Activated CD8-positive, alpha-beta memory T cell treated with anti-CD3 and anti-CD28 coated beads, Interleukin-2, amount 10 ng/mL, durations not matched to agents 7 days and 5 days (primary cell): ENCODE measurements at regions not wholly inside any gene's neighbourhood (a gene's known extent, or its start where the extent isn't known, plus 50 kb on each side); places are given as distances from the start of the nearest gene placed in this dataset.

Experiments
- ATAC-seq: fragments of 150-1000 bp; cut with Tn5 transposase; one replicate; pipeline ENCODE4 v1.10.0; 2021; ENCODE audit warnings: moderate library complexity
- CTCF ChIA-PET: fragments of 350-600 bp; sonication (Branson Sonifier 250); formaldehyde crosslinking; loops from one replicate; lab custom pipeline; 2021; ENCODE audit warnings: antibody characterized with exemption; lab: Charles Lee
- DNase-seq: peaks from one replicate; pipeline ENCODE4 v3.0.0-alpha.2; 2020
- H3K27ac Mint-ChIP-seq: one replicate; pipeline ENCODE4 v1.8.0; 2021; ENCODE audit warnings: mild to moderate bottlenecking, mixed read lengths
- H3K27me3 Mint-ChIP-seq: one replicate; pipeline ENCODE4 v1.8.0; 2021; ENCODE audit warnings: mixed read lengths
- H3K36me3 Mint-ChIP-seq: one replicate; pipeline ENCODE4 v1.8.0; 2021; ENCODE audit warnings: mild to moderate bottlenecking, mixed read lengths
- H3K4me1 Mint-ChIP-seq: one replicate; pipeline ENCODE4 v1.8.0; 2021; ENCODE audit warnings: mixed read lengths
- H3K4me3 Mint-ChIP-seq: one replicate; pipeline ENCODE4 v1.8.0; 2021; ENCODE audit warnings: mild to moderate bottlenecking, moderate library complexity, mixed read lengths
- H3K9me3 Mint-ChIP-seq: one replicate; pipeline ENCODE4 v1.8.0; 2022; ENCODE audit warnings: low read depth, mixed read lengths

DNA sequence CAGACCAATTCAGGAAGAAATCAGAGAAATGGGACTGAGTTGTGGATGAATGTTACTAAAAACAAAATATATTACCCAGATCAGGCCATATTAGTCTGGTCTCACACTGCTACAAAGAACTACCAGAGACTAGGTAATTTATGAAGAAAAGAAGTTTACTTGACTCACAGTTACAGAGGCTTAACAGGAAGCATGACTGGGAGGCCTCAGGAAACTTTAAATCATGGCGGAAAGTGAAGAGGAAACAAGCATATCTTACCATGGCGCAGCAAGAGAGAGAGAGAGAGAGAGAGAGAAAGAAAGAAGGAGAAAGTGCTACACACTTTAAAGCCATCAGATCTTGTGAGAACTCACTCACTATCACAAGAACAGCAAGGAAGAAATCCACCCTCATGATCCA lies 636.8 kb upstream of the GRM3 start:
- CTCF ChIA-PET = no interaction called here
- Mint-ChIP-seq H3K27ac (no peak overlapping the region), H3K4me3 (no peak overlapping the region), H3K27me3 (no peaks in the 10 kb centered on the region), H3K4me1 (no peaks in the 10 kb centered on the region), H3K9me3 (peaks cover 15% of the 10 kb centered on the region), H3K36me3 (no peaks in the 10 kb centered on the region)
- ATAC-seq (no peak), DNase-seq (no peak)

GRCh38 chr7:86002858-86003257 lies 640.9 kb upstream of the GRM3 start:
- H3K27me3 Mint-ChIP-seq = no peaks in the 10 kb centered on the region
- peaks cover 19% of the 10 kb centered on the region for H3K9me3 Mint-ChIP-seq
- H3K27ac Mint-ChIP-seq = no peak overlapping the region
- no peak overlapping the region for H3K4me3 Mint-ChIP-seq
- ATAC-seq (no peak), DNase-seq (no peak)
- CTCF ChIA-PET = no interaction called here
- no peaks in the 10 kb centered on the region for H3K4me1 Mint-ChIP-seq
- H3K36me3 Mint-ChIP-seq = no peaks in the 10 kb centered on the region

DNA sequence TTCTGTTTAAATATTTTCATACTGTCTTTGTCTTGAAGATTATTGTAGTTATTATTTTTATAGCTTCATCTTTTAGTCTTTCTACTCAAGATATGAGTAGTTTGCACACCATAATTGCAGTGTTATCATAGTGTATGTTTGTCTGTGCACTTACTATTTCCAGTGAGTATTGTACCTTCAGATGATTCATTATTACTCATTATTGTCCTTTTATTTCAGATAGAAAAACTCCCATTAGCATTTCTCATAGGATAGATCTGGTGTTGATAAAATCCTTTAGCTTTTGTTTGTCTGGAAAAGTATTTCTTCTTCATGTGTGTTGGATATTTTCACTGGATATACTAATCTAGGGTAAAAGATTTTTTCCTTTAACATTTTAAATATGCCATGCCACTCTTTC lies 646.2 kb upstream of the GRM3 start:
- H3K36me3 Mint-ChIP-seq = no peaks in the 10 kb centered on the region
- H3K4me3 Mint-ChIP-seq = no peak overlapping the region
- H3K27me3 Mint-ChIP-seq = no peaks in the 10 kb centered on the region
- CTCF ChIA-PET = no interaction called here
- DNase-seq = no peak
- no peak overlapping the region for H3K27ac Mint-ChIP-seq
- no peak for ATAC-seq
- H3K9me3 Mint-ChIP-seq = peaks cover 20% of the 10 kb centered on the region
- H3K4me1 Mint-ChIP-seq = no peaks in the 10 kb centered on the region

- no peaks in the 10 kb centered on the region for H3K4me1 Mint-ChIP-seq
- H3K36me3 Mint-ChIP-seq = no peaks in the 10 kb centered on the region
- H3K27ac Mint-ChIP-seq = no peak overlapping the region
- no peak for ATAC-seq
- peaks cover 16% of the 10 kb centered on the region for H3K9me3 Mint-ChIP-seq
- no peaks in the 10 kb centered on the region for H3K27me3 Mint-ChIP-seq
- DNase-seq = no peak
- CTCF ChIA-PET = no interaction called here
- H3K4me3 Mint-ChIP-seq = no peak overlapping the region
These were observed 648.6 kb upstream of the GRM3 start for GRCh38 chr7:85995101-85995500.

GRCh38 chr7:85980740-85981139 lies 663.0 kb upstream of the GRM3 start:
- no peaks in the 10 kb centered on the region for H3K27me3 Mint-ChIP-seq
- H3K4me1 Mint-ChIP-seq = no peaks in the 10 kb centered on the region
- ATAC-seq (no peak), DNase-seq (no peak)
- no peak overlapping the region for H3K27ac Mint-ChIP-seq
- CTCF ChIA-PET = no interaction called here
- peaks cover 6% of the 10 kb centered on the region for H3K9me3 Mint-ChIP-seq
- H3K4me3 Mint-ChIP-seq = no peak overlapping the region
- no peaks in the 10 kb centered on the region for H3K36me3 Mint-ChIP-seq

DNA sequence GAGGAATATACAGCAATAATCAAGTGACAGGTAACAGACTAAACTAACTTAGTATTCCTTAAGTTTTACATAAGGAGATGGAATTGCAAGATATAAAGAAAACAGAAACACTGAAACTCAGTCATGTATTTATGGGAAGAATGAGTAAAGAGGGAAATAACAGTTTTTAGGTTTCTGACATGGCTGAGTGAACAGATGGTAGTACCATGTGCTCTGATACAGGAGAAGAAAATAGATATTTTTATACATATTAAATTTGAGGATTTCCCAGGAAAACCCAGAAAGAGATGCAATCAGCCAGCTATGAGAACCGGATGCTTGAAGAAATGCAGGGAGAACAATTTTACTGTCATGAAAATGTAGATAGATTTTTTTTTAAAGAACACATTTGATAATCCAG lies 669.5 kb upstream of the GRM3 start:
- H3K4me1 Mint-ChIP-seq = no peaks in the 10 kb centered on the region
- DNase-seq = no peak
- no peaks in the 10 kb centered on the region for H3K36me3 Mint-ChIP-seq

GRCh38 chr7:85972504-85973141 lies 671.1 kb upstream of the GRM3 start:
- DNase-seq (no peak), ATAC-seq (no peak)
- H3K4me3 Mint-ChIP-seq = no peak overlapping the region
- H3K36me3 Mint-ChIP-seq = no peaks in the 10 kb centered on the region
- H3K4me1 Mint-ChIP-seq = no peaks in the 10 kb centered on the region
- CTCF ChIA-PET = no interaction called here
- no peak overlapping the region for H3K27ac Mint-ChIP-seq
- no peaks in the 10 kb centered on the region for H3K27me3 Mint-ChIP-seq
- H3K9me3 Mint-ChIP-seq = peaks cover 4% of the 10 kb centered on the region

More for the DNA sequence above, 669.5 kb upstream of the GRM3 start:
- H3K27me3 Mint-ChIP-seq = no peaks in the 10 kb centered on the region
- CTCF ChIA-PET = no interaction called here
- peaks cover 4% of the 10 kb centered on the region for H3K9me3 Mint-ChIP-seq
- H3K4me3 Mint-ChIP-seq = no peak overlapping the region
- no peak for ATAC-seq
- H3K27ac Mint-ChIP-seq = no peak overlapping the region

- H3K36me3 Mint-ChIP-seq = no peaks in the 10 kb centered on the region
- H3K4me3 Mint-ChIP-seq = no peak overlapping the region
- peaks cover 2% of the 10 kb centered on the region for H3K9me3 Mint-ChIP-seq
- ATAC-seq (no peak), DNase-seq (no peak)
- H3K27ac Mint-ChIP-seq = no peak overlapping the region
- CTCF ChIA-PET = no interaction called here
- no peaks in the 10 kb centered on the region for H3K27me3 Mint-ChIP-seq
- H3K4me1 Mint-ChIP-seq = no peaks in the 10 kb centered on the region
These were observed 688.7 kb upstream of the GRM3 start for GRCh38 chr7:85954961-85955360.

DNA sequence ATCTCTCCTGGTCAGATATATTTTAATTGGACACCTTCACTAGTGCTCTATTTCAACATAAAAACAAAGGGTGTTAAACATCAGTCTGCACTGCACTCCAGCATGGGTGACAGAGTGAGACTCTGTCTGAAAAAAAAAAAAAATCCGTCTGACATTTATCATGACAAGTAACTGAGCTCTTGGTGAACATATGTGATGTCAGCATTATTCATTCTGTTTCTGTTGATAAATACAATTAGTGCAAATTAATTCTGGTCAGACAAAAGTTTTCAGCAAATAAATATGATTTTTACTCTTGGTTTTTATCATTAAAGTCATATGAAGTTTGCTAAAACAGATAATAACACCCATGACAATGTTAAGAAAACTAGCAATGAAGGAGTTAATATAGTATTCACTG lies 692.8 kb upstream of the GRM3 start:
- H3K4me3 Mint-ChIP-seq = no peak overlapping the region
- H3K4me1 Mint-ChIP-seq = no peaks in the 10 kb centered on the region
- peaks cover 6% of the 10 kb centered on the region for H3K9me3 Mint-ChIP-seq
- no peak overlapping the region for H3K27ac Mint-ChIP-seq
- ATAC-seq (no peak), DNase-seq (no peak)
- H3K27me3 Mint-ChIP-seq = no peaks in the 10 kb centered on the region
- H3K36me3 Mint-ChIP-seq = no peaks in the 10 kb centered on the region
- CTCF ChIA-PET = no interaction called here

DNA sequence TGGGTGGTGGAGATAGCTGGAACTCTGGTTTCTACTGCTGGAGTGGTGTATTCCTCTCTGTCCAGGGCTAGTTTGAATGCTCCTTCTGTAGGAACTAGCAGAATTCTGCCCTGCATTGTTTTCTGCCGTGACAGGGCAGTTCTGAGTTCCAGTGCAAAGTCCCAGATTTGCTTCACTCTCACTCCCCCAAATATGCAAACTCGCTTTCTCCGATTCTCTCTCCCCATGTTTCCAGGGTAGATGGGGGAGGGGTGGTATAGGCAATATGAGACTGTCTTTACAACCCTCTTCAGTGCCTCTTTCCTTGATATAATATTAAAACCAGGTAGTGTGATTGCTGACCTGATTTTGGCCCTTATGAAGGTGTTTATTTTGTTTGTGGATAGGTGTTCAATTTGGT lies 693.3 kb upstream of the GRM3 start:
- no peaks in the 10 kb centered on the region for H3K36me3 Mint-ChIP-seq
- no peaks in the 10 kb centered on the region for H3K4me1 Mint-ChIP-seq
- no peak overlapping the region for H3K4me3 Mint-ChIP-seq
- no peak for ATAC-seq
- H3K9me3 Mint-ChIP-seq = peaks cover 6% of the 10 kb centered on the region
- H3K27ac Mint-ChIP-seq = no peak overlapping the region
- no peak for DNase-seq
- CTCF ChIA-PET = no interaction called here
- no peaks in the 10 kb centered on the region for H3K27me3 Mint-ChIP-seq

DNA sequence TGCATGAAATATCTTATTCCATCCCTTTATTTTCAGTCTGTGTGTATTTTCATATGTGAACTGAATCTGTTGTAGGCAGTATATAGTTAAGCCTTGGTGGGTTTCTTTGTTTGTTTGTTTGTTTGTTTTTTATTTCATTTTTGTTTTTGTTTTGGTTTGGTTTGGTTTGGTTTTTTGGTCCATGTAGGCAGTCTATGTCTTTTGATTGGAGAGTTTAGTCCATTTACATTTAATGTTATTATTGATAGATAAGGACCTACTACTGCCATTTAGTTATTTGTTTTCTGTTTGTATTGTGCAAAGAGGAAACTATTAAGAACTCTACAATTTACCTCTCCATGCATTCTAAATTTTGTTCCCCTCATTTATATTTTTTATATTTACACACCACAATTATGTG lies 695.9 kb upstream of the GRM3 start:
- peaks cover 6% of the 10 kb centered on the region for H3K9me3 Mint-ChIP-seq
- DNase-seq = no peak
- CTCF ChIA-PET = no interaction called here

DNA sequence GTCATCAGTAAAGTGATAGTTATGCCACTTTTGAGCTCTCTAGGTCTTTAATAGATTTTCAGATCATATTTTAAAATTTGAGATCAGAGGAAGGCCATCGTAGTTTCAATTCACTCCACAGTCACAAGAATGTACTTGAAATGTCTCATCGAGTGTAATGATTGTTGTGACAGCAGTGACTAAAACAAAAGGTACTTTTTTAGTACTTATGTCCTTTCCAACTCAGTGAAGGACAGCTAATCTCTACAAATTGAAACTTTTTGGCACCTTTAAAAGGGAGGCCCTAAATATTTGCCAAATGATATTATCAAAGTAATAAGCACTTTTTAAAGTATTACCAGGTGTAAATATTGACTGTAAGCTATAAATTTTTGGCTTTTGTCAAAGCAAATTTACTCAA lies 702.9 kb upstream of the GRM3 start:
- ATAC-seq = no peak
- Mint-ChIP-seq H3K36me3 (no peaks in the 10 kb centered on the region), H3K4me1 (no peaks in the 10 kb centered on the region), H3K4me3 (no peak overlapping the region), H3K9me3 (peaks cover 1% of the 10 kb centered on the region), H3K27me3 (no peaks in the 10 kb centered on the region), H3K27ac (no peak overlapping the region)
- DNase-seq = no peak
- CTCF ChIA-PET = no interaction called here

More for the DNA sequence above, 695.9 kb upstream of the GRM3 start:
- H3K4me3 Mint-ChIP-seq = no peak overlapping the region
- H3K27ac Mint-ChIP-seq = no peak overlapping the region
- no peaks in the 10 kb centered on the region for H3K27me3 Mint-ChIP-seq
- H3K4me1 Mint-ChIP-seq = no peaks in the 10 kb centered on the region
- no peaks in the 10 kb centered on the region for H3K36me3 Mint-ChIP-seq
- ATAC-seq = no peak

DNA sequence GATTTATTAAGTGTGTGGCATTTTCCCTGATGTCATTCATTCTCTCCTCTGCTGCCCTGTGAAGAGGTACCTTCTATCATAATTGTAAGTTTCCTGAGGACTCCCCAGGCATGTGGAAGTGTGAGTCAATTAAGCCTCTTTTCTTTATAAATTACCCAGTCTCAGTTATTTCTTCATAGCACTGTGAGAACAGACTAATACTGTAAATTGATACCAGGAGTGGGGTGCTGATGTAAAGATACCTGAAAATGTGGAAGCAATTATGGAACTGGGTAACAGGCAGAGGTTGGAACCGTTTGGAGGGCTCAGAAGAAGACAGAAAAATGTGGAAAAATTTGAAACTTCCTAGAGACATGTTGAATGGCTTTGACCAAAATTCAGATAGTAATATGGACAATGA lies 711.8 kb upstream of the GRM3 start:
- no peak overlapping the region for H3K27ac Mint-ChIP-seq
- no peak overlapping the region for H3K4me3 Mint-ChIP-seq
- ATAC-seq = no peak
- no peaks in the 10 kb centered on the region for H3K36me3 Mint-ChIP-seq
- CTCF ChIA-PET = no interaction called here
- peaks cover 12% of the 10 kb centered on the region for H3K9me3 Mint-ChIP-seq
- H3K27me3 Mint-ChIP-seq = no peaks in the 10 kb centered on the region
- no peak for DNase-seq
- no peaks in the 10 kb centered on the region for H3K4me1 Mint-ChIP-seq

DNA sequence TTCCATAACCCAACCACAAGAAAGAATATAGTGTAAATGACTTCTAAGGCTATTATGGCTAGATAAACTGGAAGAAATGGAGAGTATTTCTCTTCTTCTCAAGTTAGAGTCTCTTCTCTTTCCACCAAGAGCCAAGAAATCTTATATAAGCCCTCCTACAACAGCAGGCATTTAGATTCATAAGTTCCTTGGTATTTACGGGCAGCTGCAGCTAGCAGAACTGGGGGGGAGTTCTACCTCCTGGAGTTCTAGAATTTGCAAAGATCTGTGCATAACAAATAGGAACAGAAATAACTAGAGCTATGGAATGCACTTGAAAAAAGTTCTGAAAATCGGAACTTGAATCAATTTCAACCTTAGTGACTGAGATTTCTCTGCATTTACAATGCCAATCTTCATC lies 715.2 kb upstream of the GRM3 start:
- H3K27me3 Mint-ChIP-seq = no peaks in the 10 kb centered on the region
- H3K4me1 Mint-ChIP-seq = no peaks in the 10 kb centered on the region
- no peak overlapping the region for H3K27ac Mint-ChIP-seq
- no peaks in the 10 kb centered on the region for H3K36me3 Mint-ChIP-seq
- peaks cover 15% of the 10 kb centered on the region for H3K9me3 Mint-ChIP-seq
- ATAC-seq (no peak), DNase-seq (no peak)
- CTCF ChIA-PET = no interaction called here
- no peak overlapping the region for H3K4me3 Mint-ChIP-seq

- ATAC-seq (no peak), DNase-seq (no peak)
- peaks cover 14% of the 10 kb centered on the region for H3K9me3 Mint-ChIP-seq
- H3K4me3 Mint-ChIP-seq = no peak overlapping the region
- CTCF ChIA-PET = no interaction called here
- H3K4me1 Mint-ChIP-seq = no peaks in the 10 kb centered on the region
- H3K27me3 Mint-ChIP-seq = no peaks in the 10 kb centered on the region
- no peak overlapping the region for H3K27ac Mint-ChIP-seq
- H3K36me3 Mint-ChIP-seq = no peaks in the 10 kb centered on the region
These were observed 716.5 kb upstream of the GRM3 start for GRCh38 chr7:85927226-85927625.
